Vagina (tissue), 2 donors: ENCODE measurements at regions not wholly inside any gene's neighbourhood (a gene's known extent, or its start where the extent isn't known, plus 50 kb on each side); places are given as distances from the start of the nearest gene placed in this dataset.

Source experiments
- CTCF ChIP-seq, 3 experiments: fragments of 450-650 bp in 2 of 3; fragments of 200-600 bp in 1 of 3; sonication (generic) in 1 of 3; IDR thresholded peaks; one replicate each; pipeline ENCODE4 v1.5.1; 2017 to 2019; ENCODE audit warnings: antibody characterized with exemption in 3 of 3, mild to moderate bottlenecking in 2 of 3, moderate library complexity in 2 of 3
- POLR2A ChIP-seq, 2 donors: fragments of 450-650 bp; IDR thresholded peaks; one replicate each; pipeline ENCODE4 v1.6.1; 2017; ENCODE audit warnings: antibody characterized with exemption in 2 of 2, mild to moderate bottlenecking in 2 of 2, moderate library complexity in 2 of 2

GRCh38 chr5:74103131-74104023 lies 477.4 kb downstream of the ARHGEF28 start:
- TF ChIP-seq CTCF (IDR thresholded peaks at IDR 0.05) (no peak), POLR2A (IDR thresholded peaks at IDR 0.05) (no peak)
